Myocyte (in vitro differentiated cells): ENCODE measurements at regions not wholly inside any gene's neighbourhood (a gene's known extent, or its start where the extent isn't known, plus 50 kb on each side); places are given as distances from the start of the nearest gene placed in this dataset.
"Not testable (repeated sequence)": the region's sequence is repeated elsewhere in the genome, so short reads cannot be mapped to it uniquely, and the experiment has no call there.

Experiments
- DNase-seq: peaks from one replicate; pipeline ENCODE4 v3.0.0-alpha.2; 2012; ENCODE audit warnings: low read depth

DNA sequence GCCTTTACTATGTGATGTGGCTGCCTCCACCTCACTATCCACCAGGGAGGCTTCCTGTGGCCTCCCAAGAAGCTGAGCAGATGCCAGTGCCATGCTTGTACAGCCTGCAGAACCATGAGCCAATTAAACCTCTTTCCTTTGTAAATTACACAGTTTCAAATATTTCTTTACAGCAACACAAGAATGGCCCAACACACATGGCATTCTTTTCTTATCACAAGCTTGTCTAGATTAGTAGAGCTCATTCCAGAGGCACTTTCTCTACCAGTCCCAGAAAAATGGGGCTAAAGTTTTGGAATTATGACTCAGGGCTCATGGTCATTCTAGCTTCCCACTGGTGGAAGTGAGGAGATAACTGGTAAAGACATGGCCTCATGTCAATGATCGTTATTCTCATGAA lies 655.2 kb downstream of the LMO4 start:
- DNase-seq: no peak

DNA sequence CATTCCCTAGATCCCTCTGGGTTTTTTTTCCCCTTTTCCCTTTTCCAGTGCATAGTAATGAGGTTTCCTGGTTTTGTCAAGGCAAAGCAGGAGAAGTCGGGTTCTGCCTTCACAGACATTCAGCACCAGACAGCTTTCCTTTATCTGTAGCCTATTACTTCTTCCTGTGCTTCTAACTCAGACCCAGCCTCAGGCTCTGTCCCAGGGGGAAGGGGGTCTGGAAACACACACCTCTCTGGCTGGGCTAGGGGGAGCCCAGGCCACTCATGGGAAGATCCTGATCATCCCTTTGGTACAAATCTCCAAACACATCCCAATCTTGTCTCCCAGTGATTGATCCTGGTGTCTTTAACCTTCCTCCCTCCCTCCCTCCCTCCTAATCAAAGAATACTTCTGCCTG lies 656.4 kb downstream of the LMO4 start:
- DNase-seq: no peak

- DNase-seq: no peak
These were observed 657.6 kb downstream of the LMO4 start for GRCh38 chr1:87986130-87986866.

DNA sequence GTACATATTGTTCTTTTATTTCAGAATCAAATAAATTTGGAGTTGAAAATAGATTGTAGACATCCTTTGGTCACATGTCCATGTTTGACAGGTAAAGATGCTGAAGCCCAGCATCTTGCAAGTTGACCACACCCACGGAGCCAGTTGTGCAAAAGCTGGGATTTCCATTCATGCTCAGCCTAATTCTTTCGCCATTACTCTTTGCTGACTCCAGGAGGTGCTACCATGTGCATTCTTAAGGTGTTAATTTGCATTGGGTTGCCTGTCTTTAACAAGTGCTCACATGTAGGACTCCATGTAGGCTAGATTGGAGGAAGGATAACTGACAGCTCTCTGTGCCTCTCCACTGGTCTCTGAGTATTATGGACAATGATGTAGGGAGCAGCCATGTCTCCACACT lies 660.7 kb downstream of the LMO4 start:
- DNase-seq: no peak

DNA sequence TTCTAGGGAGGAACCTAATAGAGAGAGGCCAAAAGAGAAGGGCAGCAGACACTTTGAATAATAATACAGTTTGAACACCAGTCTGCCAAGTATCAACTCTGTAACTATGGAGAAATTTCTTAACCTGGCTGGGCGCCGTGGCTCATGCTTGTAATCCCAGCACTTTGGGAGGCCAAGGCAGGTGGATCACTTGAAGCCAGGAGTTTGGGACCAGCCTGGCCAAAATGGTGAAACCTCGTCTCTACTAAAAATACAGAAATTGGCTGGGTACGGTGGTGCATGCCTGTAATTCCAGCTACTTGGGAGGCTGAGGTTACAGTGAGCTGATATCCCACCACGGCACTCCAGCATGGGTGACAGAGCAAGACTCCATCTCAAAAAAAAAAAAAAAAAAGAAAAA lies 663.9 kb downstream of the LMO4 start:
- not testable (repeated sequence) for DNase-seq

DNA sequence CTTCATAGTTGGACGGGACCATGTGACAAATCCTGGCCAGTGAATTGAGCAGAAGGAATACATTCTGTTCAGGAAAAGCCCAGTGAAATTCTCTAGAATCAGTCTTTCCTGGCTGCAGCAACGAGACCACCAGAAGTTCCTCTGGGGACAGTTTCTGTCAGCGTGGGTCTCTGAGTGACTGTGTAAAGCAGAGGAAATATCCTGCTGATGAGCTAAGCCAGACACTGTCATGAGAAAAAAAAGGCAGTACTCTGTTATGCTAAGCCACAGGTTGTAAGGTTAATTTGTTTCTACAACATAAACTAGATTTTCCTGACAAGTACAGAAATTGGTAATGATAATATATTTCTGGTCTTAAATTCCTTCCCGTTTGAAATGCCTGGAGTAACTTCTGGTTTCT lies 664.4 kb downstream of the LMO4 start:
- DNase-seq: no peak

GRCh38 chr1:87999852-88000251 lies 671.2 kb downstream of the LMO4 start:
- no peak for DNase-seq

DNA sequence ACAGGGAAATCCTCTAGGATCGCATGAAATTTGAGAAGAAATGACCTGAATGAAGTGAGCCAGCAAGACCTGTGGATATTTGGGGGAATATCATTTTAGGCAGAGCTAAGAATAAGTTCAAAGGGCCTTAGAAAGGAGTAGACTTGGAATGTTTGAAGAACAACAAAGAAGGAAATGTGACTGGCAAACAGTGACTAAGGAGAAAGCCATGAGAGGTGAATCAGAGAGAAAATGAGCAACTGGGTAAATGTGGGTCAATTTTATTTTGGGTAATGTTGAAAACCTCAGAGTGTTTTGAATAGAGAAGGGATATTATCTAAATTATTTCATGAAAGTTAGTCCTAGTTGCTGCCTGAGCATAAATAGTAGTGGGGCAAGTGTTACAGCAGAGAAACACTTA lies 672.8 kb downstream of the LMO4 start:
- DNase-seq: peak; percentile 10

GRCh38 chr1:88003255-88003654 lies 674.6 kb downstream of the LMO4 start:
- DNase-seq: no peak

DNA sequence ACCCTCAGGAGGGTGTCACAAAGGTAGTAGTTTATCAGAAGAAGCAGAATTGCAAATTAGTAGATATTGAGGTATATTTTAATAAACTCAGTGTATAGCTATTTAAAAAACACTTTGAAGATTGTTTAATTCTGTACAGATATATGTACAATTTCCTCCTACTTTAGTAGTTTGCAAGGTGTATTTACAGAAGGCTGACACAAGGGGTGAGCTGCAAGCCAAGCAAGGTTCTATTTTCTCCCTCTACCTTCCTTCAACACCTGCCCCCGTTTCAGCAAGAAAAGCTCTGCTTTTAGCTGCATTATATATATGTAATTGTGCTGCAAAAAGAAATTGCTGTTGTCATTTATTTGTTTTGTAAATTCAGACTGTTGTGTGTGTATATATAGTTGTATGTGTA lies 674.2 kb upstream of the PKN2 start:
- no peak for DNase-seq

DNA sequence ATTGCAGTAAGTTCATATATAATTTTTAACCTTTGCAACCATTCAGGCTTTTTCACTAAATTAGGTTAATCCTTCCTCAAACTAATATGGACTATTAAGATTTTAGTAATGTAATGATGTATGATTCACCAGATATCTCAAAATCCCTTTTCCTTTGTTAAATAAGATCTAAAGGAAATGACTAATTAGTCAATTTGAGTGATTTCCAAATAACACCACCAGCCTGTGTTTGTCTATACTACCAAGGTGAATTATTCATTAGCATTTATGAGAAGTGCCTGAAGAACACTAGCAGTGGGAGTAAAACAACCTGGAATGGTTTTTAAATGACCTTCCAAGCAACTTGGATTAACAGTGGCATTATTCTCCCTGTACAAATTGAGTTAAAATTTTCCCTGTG lies 670.6 kb upstream of the PKN2 start:
- DNase-seq: no peak

GRCh38 chr1:88014131-88014530 lies 669.9 kb upstream of the PKN2 start:
- no peak for DNase-seq

- DNase-seq: no peak
These were observed 667.1 kb upstream of the PKN2 start for GRCh38 chr1:88016947-88017346.

DNA sequence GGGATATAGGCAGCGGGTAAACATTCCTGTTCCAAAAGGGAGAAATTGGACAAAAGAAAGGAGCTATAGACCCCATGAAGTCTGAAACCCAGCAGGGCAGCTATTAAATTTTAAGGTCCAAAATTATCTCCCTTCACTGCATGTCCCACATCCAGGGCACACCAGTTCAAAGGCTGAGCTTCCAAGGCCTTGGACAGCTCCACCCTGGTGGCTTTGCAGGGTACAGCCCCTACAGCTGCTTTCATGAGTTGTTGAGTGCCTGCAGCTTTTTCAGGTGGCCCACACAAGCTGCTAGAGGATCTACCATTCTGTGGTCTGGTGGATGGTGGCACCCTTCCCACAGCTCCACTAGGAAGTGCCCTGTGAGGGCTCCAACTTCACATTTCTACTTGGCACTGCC lies 662.5 kb upstream of the PKN2 start:
- DNase-seq: no peak

- no peak for DNase-seq
These were observed 661.6 kb upstream of the PKN2 start for GRCh38 chr1:88022516-88022915.

DNA sequence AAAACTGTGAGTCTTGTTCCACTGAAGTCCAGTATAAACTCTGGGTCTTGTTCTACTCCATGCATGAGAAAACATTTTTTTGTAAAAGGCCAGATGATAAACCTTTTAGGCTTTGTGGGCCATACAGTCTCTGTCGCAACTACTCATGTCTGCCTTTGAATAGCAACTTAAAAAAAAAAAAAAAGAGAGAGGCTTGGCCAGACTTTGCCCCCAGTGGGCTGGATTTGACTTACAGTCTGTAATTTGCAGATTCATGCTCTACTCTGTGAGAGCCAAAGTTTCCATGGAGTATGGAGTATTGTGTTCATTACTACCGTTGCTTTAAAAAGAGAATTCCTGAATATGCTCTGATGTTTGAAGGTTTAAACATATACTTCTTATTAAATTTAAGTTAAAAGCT lies 654.9 kb upstream of the PKN2 start:
- DNase-seq: no peak

DNA sequence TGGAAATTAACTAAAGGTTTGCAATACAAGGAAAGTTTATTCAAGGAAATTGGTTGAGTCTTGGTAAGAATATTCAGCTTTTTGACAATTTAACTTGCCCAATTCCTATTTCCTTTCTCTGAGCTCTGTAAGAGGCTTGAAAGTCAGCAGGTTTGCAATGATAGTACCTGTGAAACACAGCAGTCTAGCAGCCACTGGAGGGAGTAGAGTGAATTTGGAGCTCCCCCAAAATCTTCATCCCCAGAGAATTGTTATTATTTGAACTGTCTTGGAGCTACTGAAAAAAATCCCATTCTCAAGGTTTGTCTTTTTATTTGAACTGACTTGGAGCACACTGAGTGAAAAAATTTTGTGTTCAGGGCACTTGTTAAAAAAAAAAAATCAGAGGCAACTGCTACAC lies 654.2 kb upstream of the PKN2 start:
- DNase-seq: no peak

DNA sequence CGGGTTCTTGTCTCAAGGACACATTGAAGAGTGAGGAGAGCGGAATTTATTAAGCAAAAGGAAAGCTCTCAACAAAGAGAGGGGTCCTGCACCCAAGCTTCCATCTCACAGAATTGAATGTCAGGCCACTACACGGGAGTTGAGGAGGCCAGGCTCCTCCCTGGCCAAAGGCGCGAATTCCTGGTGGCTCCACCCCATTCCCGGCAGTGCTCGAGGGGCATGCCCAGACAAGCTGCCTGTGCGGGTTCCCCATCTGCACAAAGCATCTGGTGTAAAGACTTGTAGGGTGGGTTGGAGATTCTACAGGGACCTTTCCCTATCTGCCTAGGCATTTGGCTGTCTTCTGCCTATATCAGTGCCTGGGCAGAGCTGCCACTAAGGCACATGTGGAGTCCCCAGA lies 648.5 kb upstream of the PKN2 start:
- DNase-seq: no peak

DNA sequence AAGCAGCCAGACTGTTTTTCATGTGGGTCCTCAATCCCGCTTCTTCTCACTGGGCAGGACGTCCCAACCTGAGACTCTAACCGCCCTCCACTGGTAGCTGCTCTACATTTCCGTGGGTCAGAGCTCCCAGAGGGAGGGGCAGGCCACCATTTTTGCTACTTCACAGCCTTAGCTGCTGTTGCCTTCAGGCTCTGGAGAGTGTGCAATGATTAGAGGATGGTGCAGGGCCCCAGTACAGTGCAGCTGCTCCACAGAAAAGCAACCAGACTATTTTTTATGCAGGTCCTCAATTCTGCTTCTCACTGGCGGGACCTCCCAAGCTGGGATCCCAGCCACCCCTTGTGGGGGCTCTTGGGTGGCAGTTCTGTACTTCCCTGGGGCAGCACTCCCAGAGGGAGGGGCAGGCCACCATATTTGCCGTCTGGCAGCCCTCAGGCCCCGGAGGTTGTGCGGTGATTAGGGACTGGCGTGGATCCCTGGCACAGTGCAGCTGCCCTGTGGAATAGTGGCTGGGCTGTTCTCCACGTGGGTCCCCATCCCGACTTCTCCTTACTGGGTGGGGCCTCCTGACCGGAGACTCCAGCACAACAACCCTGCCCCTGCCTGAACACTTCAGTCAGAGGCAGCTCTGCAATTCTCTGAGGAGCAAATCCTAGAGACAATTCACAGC lies 647.6 kb upstream of the PKN2 start:
- no peak for DNase-seq

DNA sequence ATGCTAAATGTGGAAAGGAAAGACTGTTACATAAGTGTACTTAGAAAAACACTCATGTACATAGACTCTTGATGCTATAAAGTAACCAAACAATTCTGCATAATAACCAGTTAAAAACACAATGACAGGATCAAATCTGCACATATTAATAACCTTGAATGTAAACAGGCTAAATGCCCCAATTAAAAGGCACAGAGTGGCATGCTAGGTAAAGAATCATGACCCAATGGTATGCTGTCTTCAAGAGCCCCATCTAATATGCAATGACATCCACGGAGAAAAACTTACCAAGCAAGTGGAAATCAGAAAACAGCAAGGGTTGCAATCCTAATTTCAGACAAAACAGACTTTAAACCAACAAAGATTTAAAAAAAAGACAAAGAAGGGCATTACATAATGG lies 644.8 kb upstream of the PKN2 start:
- DNase-seq: no peak

DNA sequence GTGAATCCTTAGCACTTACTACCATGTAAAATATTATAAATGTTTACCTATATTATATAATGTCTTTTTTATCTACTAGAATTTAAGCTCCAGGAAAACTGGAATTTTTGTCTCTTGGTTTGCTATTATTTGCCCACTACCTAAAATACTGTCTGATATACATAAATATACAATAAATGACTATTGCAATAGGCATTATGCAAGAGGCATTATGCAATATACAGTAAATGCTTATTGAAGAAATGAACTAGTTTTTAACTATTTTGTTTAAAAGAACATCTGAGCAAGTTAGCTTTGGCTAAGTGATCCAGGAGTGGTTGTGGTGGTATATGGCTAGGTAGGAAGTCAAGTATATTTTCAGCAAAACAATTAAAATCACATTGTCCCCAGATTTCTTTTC lies 640.2 kb upstream of the PKN2 start:
- no peak for DNase-seq

GRCh38 chr1:88052167-88052566 lies 631.9 kb upstream of the PKN2 start:
- no peak for DNase-seq

GRCh38 chr1:88053065-88053464 lies 631.0 kb upstream of the PKN2 start:
- no peak for DNase-seq
